SK-N-SH treated with all-trans-retinoic acid at 6 μM for 48 hours (cell line): ENCODE measurements at regions not wholly inside any gene's neighbourhood (a gene's known extent, or its start where the extent isn't known, plus 50 kb on each side); places are given as distances from the start of the nearest gene placed in this dataset.

Experiments
- ATAC-seq: fragments of 200-7000 bp; cut with Tn5 transposase; 3 replicates; pipeline ENCODE4 v1.9.1; 2020; ENCODE audit warnings: mild to moderate bottlenecking, moderate library complexity
- ARNTL ChIP-seq: fragments of 450-650 bp; formaldehyde crosslinking; IDR thresholded peaks from 2 replicates; pipeline ENCODE4 v1.5.0; 2020; ENCODE audit warnings: low read depth, mild to moderate bottlenecking, moderate library complexity, borderline replicate concordance
- BACH2 ChIP-seq: fragments of 250-450 bp; sonication (Bioruptor Pico); IDR thresholded peaks from 2 replicates; pipeline ENCODE4 v1.9.0; 2021; ENCODE audit warnings: mild to moderate bottlenecking, borderline replicate concordance
- CSDC2 ChIP-seq: fragments of 250-450 bp; sonication (Bioruptor Pico); IDR thresholded peaks from 2 replicates; pipeline ENCODE4 v1.5.0; 2020; ENCODE audit warnings: mild to moderate bottlenecking, moderate library complexity
- ESRRG ChIP-seq: fragments of 250-450 bp; sonication (Bioruptor Pico); IDR thresholded peaks from 2 replicates; pipeline ENCODE4 v1.6.1; 2021; ENCODE audit warnings: mild to moderate bottlenecking
- GLIS3 ChIP-seq: fragments of 250-450 bp; sonication (Bioruptor Pico); IDR thresholded peaks from 2 replicates; pipeline ENCODE4 v1.5.0; 2020; ENCODE audit warnings: mild to moderate bottlenecking, moderate library complexity
- ISL1 ChIP-seq: fragments of 250-450 bp; sonication (Bioruptor Pico); IDR thresholded peaks from 2 replicates; pipeline ENCODE4 v2.1.2; 2022; ENCODE audit warnings: mild to moderate bottlenecking, moderate library complexity
- OSR1 ChIP-seq: fragments of 250-450 bp; sonication (Bioruptor Pico); IDR thresholded peaks from 2 replicates; pipeline ENCODE4 v1.8.0; 2022; ENCODE audit warnings: moderate library complexity, mild to moderate bottlenecking, inconsistent platforms
- PPARA ChIP-seq: fragments of 250-450 bp; sonication (Bioruptor Pico); IDR thresholded peaks from 2 replicates; pipeline ENCODE4 v1.5.0; 2020; ENCODE audit warnings: mild to moderate bottlenecking, borderline replicate concordance
- RARB ChIP-seq: fragments of 250-450 bp; sonication (Bioruptor Pico); IDR thresholded peaks from 2 replicates; pipeline ENCODE4 v1.8.0; 2021; ENCODE audit warnings: mild to moderate bottlenecking, moderate library complexity
- SNAI2 ChIP-seq: fragments of 250-450 bp; sonication (Bioruptor Pico); IDR thresholded peaks from 2 replicates; pipeline ENCODE4 v1.5.0; 2020; ENCODE audit warnings: mild to moderate bottlenecking, moderate library complexity
- TCF4 ChIP-seq: fragments of 250-450 bp; sonication (Bioruptor Pico); IDR thresholded peaks from 2 replicates; pipeline ENCODE4 v1.8.0; 2021; ENCODE audit warnings: mild to moderate bottlenecking, moderate library complexity, borderline replicate concordance
- TOX ChIP-seq: fragments of 250-450 bp; sonication (Bioruptor Pico); IDR thresholded peaks from 2 replicates; pipeline ENCODE4 v1.8.0; 2021; ENCODE audit warnings: mild to moderate bottlenecking, moderate library complexity, borderline replicate concordance
- ZC3H10 ChIP-seq: fragments of 250-450 bp; sonication (Bioruptor Pico); IDR thresholded peaks from 2 replicates; pipeline ENCODE4 v1.5.1; 2021; ENCODE audit warnings: mild to moderate bottlenecking, moderate library complexity
- ZFP3 ChIP-seq: fragments of 250-450 bp; sonication (Bioruptor Pico); IDR thresholded peaks from 2 replicates; pipeline ENCODE4 v1.5.0; 2020; ENCODE audit warnings: mild to moderate bottlenecking, moderate library complexity
- ZFP30 ChIP-seq: fragments of 450-650 bp; formaldehyde crosslinking; IDR thresholded peaks from 2 replicates; pipeline ENCODE4 v1.5.0; 2022; ENCODE audit warnings: mild to moderate bottlenecking, moderate library complexity
- ZNF565 ChIP-seq: fragments of 450-650 bp; formaldehyde crosslinking; conservative IDR thresholded peaks from 2 replicates; pipeline ENCODE4 v1.5.0; 2020; ENCODE audit warnings: low read depth, mild to moderate bottlenecking, moderate library complexity
- ZNF70 ChIP-seq: fragments of 450-650 bp; formaldehyde crosslinking; IDR thresholded peaks from 2 replicates; pipeline ENCODE4 v1.5.0; 2020; ENCODE audit warnings: mild to moderate bottlenecking, moderate library complexity
- ZNF8 ChIP-seq: fragments of 450-650 bp; formaldehyde crosslinking; IDR thresholded peaks from 2 replicates; pipeline ENCODE4 v1.5.0; 2020; ENCODE audit warnings: mild to moderate bottlenecking, moderate library complexity
- TF ChIP-seq, protein P1 (sequence below): fragments of 250-450 bp; sonication (Bioruptor Pico); IDR thresholded peaks from 2 replicates; pipeline ENCODE4 v1.8.0; 2021; ENCODE audit warnings: low read depth, mild to moderate bottlenecking, moderate library complexity, borderline replicate concordance
- TF ChIP-seq, protein P2 (sequence below): fragments of 250-450 bp; sonication (Bioruptor Pico); IDR thresholded peaks from 2 replicates; pipeline ENCODE4 v1.8.0; 2020; ENCODE audit warnings: mild to moderate bottlenecking, moderate library complexity, borderline replicate concordance
- TF ChIP-seq, protein P3 (sequence below): fragments of 250-450 bp; sonication (Bioruptor Pico); IDR thresholded peaks from 2 replicates; pipeline ENCODE4 v1.5.1; 2020; ENCODE audit warnings: low read depth, mild to moderate bottlenecking, moderate library complexity
- TF ChIP-seq, protein P4 (sequence below): fragments of 250-450 bp; sonication (Bioruptor Pico); IDR thresholded peaks from 2 replicates; pipeline ENCODE4 v1.5.0; 2020; ENCODE audit warnings: mild to moderate bottlenecking, moderate library complexity

DNA sequence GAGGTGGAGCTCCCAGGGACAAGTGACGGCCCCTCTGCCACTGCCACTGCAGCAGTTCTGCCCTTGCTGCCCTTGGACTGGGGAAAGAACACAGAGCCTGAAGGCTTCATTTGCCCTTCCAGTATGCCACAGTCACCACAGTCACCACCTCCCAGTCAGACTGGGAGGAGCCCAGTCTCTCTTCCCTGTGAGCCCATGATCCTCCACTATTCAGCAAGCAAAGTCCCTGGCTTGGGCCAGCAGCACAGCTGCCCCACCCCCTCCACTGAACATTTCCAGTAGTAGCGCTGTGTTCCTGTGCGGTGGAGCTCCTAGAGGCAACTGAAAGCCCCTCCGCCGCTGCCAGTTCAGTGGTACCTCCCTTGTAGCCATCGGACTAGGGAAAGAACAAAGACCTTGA lies 329.4 kb downstream of the MAN2A1 start (continued):
- TF ChIP-seq, protein P1, sequence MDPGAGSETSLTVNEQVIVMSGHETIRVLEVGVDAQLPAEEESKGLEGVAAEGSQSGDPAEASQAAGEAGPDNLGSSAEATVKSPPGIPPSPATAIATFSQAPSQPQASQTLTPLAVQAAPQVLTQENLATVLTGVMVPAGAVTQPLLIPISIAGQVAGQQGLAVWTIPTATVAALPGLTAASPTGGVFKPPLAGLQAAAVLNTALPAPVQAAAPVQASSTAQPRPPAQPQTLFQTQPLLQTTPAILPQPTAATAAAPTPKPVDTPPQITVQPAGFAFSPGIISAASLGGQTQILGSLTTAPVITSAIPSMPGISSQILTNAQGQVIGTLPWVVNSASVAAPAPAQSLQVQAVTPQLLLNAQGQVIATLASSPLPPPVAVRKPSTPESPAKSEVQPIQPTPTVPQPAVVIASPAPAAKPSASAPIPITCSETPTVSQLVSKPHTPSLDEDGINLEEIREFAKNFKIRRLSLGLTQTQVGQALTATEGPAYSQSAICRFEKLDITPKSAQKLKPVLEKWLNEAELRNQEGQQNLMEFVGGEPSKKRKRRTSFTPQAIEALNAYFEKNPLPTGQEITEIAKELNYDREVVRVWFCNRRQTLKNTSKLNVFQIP (CRISPR knock-in tag): no peak
- TF ChIP-seq GLIS3 (no peak), TCF4 (CRISPR knock-in tag) (no peak), ISL1 (CRISPR knock-in tag) (no peak), PPARA (CRISPR knock-in tag) (no peak), ZNF8 (CRISPR knock-in tag) (no peak), OSR1 (CRISPR knock-in tag) (no peak), ZNF565 (CRISPR knock-in tag) (no peak), ZNF70 (no peak), TOX (no peak)
- TF ChIP-seq, protein P2, sequence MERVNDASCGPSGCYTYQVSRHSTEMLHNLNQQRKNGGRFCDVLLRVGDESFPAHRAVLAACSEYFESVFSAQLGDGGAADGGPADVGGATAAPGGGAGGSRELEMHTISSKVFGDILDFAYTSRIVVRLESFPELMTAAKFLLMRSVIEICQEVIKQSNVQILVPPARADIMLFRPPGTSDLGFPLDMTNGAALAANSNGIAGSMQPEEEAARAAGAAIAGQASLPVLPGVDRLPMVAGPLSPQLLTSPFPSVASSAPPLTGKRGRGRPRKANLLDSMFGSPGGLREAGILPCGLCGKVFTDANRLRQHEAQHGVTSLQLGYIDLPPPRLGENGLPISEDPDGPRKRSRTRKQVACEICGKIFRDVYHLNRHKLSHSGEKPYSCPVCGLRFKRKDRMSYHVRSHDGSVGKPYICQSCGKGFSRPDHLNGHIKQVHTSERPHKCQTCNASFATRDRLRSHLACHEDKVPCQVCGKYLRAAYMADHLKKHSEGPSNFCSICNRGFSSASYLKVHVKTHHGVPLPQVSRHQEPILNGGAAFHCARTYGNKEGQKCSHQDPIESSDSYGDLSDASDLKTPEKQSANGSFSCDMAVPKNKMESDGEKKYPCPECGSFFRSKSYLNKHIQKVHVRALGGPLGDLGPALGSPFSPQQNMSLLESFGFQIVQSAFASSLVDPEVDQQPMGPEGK (CRISPR knock-in tag): no peak

DNA sequence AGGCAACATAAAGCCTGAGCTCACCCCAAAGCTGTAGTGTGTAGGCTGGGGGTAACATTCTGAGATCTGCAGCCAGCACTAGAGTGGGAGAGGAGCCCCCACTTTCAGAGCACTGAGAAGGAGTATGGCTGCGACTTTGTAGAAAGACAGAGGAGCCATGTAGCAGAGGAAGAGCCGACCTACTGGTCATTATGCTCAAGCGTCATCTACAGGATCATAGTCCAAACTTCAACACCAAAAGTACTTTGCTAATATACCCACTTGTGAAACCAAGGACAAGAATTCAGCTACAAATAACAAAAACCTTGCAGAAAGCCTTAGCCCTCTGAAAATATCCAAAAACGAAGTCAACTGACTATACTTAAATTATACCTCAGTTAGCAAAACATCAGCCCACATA lies 330.1 kb downstream of the MAN2A1 start:
- TF ChIP-seq ZFP3 (CRISPR knock-in tag) (no peak), ZC3H10 (CRISPR knock-in tag) (no peak), GLIS3 (no peak), PPARA (CRISPR knock-in tag) (no peak), ZNF8 (CRISPR knock-in tag) (no peak), TOX (no peak), ZFP30 (CRISPR knock-in tag) (no peak), BACH2 (CRISPR knock-in tag) (no peak), OSR1 (CRISPR knock-in tag) (no peak), RARB (no peak), TCF4 (CRISPR knock-in tag) (no peak), ARNTL (CRISPR knock-in tag) (no peak), CSDC2 (no peak), ZNF565 (CRISPR knock-in tag) (no peak), ISL1 (CRISPR knock-in tag) (no peak)
- TF ChIP-seq, protein P1 (CRISPR knock-in tag): no peak
- TF ChIP-seq, protein P3, sequence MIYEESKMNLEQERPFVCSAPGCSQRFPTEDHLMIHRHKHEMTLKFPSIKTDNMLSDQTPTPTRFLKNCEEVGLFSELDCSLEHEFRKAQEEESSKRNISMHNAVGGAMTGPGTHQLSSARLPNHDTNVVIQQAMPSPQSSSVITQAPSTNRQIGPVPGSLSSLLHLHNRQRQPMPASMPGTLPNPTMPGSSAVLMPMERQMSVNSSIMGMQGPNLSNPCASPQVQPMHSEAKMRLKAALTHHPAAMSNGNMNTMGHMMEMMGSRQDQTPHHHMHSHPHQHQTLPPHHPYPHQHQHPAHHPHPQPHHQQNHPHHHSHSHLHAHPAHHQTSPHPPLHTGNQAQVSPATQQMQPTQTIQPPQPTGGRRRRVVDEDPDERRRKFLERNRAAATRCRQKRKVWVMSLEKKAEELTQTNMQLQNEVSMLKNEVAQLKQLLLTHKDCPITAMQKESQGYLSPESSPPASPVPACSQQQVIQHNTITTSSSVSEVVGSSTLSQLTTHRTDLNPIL: no peak
- ATAC-seq: no peak

DNA sequence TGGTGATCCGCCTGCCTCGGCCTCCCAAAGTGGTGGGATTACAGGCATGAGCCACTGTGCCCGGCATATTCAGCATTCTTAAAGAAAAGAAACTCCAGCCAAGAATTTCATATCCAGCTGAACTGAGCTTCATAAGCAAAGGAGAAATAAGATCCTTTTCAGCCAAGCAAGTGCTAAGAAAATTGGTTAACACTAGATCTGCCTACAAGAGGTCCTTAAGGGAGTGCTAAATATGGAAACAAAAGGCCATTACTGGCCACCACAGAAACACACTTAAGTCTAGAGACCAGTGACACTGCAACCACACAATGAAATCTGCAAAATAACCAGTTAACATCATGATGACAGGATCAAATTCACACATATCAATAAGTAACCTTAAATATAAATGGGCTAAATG lies 331.5 kb downstream of the MAN2A1 start:
- no peak for ATAC-seq
- no peak for TF ChIP-seq ARNTL (CRISPR knock-in tag)

DNA sequence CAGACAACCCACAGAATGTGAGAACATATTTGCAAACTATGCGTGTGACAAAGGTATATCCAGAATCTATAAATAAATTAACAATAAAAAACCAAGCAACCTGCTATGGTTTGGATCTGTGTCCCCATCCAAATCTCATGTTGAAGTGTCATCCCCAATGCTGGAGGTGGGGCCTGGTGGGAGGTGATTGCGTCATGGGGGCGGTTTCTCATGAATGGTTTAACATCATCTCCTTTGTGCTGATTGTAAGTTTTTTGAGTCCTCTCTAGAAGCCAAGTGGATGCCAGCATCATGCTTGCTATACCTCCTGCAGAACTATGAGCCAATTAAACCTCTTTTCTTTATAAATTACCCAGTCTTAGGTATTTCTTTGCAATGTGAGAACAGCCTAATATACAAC lies 335.4 kb downstream of the MAN2A1 start:
- TF ChIP-seq ZNF8 (CRISPR knock-in tag) (no peak), ZNF70 (no peak), CSDC2 (no peak), BACH2 (CRISPR knock-in tag) (no peak), ISL1 (CRISPR knock-in tag) (no peak), GLIS3 (no peak), ZNF565 (CRISPR knock-in tag) (no peak), TCF4 (CRISPR knock-in tag) (no peak), SNAI2 (no peak), RARB (no peak), TOX (no peak), PPARA (CRISPR knock-in tag) (no peak), ZC3H10 (CRISPR knock-in tag) (no peak), ESRRG (CRISPR knock-in tag) (no peak), ZFP30 (CRISPR knock-in tag) (no peak), OSR1 (CRISPR knock-in tag) (no peak)
- TF ChIP-seq, protein P3: no peak
- TF ChIP-seq, protein P1 (CRISPR knock-in tag): no peak
- TF ChIP-seq, protein P4, sequence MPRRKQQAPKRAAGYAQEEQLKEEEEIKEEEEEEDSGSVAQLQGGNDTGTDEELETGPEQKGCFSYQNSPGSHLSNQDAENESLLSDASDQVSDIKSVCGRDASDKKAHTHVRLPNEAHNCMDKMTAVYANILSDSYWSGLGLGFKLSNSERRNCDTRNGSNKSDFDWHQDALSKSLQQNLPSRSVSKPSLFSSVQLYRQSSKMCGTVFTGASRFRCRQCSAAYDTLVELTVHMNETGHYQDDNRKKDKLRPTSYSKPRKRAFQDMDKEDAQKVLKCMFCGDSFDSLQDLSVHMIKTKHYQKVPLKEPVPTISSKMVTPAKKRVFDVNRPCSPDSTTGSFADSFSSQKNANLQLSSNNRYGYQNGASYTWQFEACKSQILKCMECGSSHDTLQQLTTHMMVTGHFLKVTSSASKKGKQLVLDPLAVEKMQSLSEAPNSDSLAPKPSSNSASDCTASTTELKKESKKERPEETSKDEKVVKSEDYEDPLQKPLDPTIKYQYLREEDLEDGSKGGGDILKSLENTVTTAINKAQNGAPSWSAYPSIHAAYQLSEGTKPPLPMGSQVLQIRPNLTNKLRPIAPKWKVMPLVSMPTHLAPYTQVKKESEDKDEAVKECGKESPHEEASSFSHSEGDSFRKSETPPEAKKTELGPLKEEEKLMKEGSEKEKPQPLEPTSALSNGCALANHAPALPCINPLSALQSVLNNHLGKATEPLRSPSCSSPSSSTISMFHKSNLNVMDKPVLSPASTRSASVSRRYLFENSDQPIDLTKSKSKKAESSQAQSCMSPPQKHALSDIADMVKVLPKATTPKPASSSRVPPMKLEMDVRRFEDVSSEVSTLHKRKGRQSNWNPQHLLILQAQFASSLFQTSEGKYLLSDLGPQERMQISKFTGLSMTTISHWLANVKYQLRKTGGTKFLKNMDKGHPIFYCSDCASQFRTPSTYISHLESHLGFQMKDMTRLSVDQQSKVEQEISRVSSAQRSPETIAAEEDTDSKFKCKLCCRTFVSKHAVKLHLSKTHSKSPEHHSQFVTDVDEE (CRISPR knock-in tag): no peak
- no peak for ATAC-seq
